Head of caudate nucleus (tissue), 42 donors: ENCODE measurements at regions not wholly inside any gene's neighbourhood (a gene's known extent, or its start where the extent isn't known, plus 50 kb on each side); places are given as distances from the start of the nearest gene placed in this dataset.

Experiments used
- DNase-seq, 42 donors: peaks; one replicate each; pipeline versions ENCODE4 v3.0.0 to v3.0.0-alpha.2; 2020 to 2021; ENCODE audit warnings: mixed read lengths in 7 of 42
- intact Hi-C: fragments of 100-400 bp; cut with DNase I; formaldehyde crosslinking; loops from one replicate; pipeline ENCODE4 v1.15.0; 2022

DNA sequence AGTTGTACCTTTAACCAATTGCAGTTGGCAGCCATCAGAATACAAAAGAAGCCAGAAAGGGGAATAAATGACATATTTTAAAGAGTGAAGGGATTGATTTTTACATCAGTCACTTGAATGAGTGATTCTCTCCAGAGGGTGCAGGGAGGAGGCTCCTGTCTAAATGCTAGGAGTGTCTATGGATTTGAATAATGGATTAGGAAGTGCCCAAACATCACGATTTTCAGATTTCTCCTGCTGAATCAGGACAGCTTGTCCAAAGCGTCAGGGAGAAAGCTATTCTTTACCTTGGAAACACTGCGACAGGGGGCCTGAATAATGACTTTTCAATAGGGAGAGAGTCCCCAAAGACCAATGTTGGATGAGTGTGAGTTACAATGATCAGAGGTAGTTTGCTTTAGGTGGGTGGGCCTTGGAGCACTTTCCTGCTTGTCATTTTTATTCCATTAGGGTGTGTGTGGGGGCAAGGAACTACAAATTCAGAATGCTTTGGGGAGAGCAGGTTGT lies 735.5 kb downstream of the KCNA4 start:
- DNase-seq = no peak
- intact Hi-C loops = no loop called here

DNA sequence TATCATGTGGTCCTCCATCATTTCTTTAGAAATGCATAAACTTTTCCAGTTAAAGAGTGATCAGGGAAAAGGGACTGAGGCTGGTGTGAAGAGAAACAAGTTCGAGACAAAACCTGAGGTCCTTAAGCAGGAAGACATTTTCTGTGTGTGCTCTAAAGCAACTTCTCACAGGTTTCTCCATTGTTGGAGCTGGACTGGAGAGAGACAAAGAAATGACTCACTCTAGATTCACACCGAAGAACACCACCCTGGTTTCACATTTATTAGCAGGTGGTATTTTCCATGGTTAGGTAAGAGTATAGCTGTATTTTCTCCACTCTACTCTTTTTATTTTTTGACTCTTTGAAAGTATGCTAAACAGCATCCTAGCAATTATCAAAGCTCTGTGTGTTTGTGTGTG lies 736.4 kb downstream of the KCNA4 start:
- DNase-seq = no peak
- intact Hi-C loops = no loop called here

DNA sequence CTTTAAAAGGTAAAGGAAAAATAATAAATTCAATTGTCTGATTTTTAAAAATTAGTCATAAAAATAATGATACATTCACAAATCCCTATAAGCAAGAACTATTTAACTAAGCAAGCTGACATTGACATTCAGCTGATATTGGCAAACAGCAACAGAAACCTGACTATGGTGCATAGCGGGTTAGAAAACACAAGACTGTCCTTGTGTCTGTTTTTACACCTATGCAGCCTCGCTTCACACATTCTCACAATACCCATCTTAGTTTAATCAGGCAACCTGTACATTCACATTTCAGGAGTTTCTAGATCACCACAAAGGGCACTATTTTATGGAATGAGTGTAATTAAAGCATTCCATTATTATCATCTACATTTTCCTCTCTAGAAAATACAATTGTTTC lies 737.1 kb downstream of the KCNA4 start:
- no peak for DNase-seq
- intact Hi-C loops = no loop called here

DNA sequence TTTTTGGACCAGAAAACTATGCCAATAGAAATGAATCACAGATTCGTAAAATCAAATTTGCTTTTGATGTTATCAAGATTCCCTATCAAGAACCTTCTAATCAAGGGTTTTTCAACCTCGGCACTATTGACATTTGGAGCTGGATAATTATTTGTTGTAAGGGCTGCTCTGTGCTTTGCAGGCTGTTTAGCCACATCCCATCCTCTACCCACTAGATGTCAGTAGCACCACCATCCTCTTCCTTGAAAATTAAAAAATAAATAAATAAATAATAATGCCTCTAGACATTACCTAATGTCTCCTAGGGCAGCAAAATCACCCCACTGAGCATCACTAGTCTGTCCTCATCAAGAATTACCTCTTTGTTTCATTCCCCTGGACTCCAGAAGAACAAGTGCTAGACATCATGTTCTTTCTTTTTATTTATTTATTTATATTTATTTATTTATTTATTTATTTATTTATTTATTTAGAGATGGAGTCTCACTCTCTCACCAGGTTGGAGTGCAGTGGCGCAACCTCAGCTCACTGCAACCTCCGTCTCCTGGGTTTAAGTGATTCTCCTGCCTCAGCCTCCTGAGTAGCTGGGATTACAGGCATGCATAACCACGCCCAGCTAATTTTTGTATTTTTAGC lies 744.7 kb downstream of the KCNA4 start:
- DNase-seq = no peak
- intact Hi-C loops = no loop called here

DNA sequence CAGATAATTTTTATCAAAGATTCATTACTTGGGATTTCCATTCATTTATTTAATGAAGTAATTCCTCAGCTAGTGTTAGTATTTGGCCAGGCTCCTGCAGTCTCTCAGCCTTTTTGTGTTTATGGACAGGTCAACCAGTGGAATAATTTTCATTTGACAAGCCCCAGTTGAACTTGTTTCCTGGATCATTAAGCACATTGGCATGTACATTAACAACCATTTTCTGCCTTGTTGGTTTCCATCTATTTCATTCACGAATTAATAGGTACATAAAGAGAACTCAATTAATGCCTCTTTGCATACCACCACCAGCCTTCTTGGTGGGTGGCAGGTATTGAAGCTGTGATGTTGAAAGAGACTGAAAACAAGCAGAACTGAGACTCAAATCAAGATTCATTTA lies 745.2 kb downstream of the KCNA4 start:
- DNase-seq = no peak
- intact Hi-C loops = no loop called here

DNA sequence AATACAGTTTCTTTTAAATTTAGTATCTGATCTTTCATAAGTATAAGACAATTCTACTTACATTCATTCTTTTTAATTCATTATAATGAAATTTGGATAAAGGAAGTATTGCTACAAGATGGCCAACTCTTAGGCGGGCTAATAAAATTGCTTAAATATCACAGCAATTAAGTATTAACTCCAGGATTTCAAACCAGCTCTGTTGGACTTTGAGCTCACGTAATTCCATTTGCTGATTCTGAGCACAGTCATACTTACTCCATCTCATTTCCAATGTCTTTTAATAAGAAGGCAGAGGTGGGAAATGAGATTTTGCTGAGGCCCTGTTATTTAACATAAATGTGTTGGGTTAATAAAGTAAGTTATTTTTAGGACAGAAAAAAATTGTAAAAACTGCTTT lies 748.1 kb downstream of the KCNA4 start:
- DNase-seq = no peak
- intact Hi-C loops = no loop called here

DNA sequence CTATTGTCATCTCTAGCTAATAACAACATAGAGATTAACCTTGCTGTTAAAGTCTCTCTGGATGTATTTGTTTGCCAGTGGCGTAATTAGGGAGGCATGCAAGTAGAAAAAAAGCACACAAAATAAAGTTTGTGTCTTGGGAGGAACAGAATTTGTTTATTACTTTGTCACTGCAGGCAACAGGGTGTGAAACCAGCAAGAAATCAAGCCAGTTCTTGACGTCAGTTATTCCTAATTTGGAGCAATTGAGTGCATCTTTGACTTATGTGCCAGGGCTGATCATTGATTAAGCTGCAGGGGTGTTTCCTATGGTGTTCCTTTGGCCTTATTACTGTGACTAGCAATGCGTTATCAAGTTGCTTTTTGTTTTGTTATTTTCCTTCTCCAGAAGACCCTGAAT lies 751.0 kb downstream of the KCNA4 start:
- intact Hi-C loops = no loop called here
- DNase-seq = no peak

DNA sequence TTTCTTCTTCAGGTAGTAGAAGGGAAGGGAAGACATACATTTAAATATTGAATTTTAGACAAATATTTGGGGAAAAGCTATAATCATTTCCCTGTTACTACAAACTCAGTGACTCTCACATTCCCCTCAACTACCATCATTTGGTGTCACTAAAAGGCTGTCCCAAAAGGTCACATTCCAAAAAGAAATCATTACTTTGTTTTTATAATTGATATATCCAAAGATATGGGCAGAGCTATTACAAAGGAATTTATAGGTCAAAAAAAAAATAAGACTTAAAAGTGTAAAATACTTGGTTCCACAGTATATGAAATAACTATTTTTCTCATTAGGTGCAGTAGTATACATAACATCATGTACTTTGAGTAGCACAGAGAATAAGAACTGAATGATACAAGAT lies 751.4 kb downstream of the KCNA4 start:
- no peak for DNase-seq
- intact Hi-C loops = no loop called here

DNA sequence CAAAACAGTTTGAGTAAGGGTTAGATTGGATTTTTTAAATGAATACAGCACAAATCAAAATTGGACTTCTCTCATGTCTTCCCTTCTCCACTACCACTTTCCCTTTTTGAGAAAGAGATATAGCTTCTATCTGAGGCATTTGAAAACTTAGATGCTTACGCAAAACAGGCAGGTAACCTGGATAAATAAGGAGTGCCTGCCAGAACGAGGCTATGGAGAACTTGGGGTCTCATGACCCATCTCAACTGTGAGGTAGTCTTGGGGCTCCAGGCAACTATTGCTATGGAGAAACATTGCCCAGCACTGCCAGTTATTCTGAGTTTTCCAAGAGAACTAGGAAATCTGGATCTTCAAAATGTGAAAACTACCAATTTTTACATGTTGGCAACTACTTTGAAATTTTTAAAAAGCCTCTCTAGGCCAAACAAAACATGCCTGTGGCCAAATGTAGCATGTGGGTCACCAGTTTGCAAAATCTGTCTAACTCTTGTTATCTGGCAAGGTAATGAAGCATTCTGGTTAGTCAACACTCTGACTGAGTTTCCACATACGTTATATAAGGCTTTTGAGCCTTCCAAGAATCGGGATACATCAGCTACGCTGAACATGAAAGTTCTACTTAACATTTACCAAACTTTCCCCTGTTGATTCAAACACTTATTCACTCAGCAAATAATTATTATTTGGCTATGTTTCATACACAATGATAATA lies 752.7 kb downstream of the KCNA4 start:
- intact Hi-C loops = no loop called here
- DNase-seq = no peak

DNA sequence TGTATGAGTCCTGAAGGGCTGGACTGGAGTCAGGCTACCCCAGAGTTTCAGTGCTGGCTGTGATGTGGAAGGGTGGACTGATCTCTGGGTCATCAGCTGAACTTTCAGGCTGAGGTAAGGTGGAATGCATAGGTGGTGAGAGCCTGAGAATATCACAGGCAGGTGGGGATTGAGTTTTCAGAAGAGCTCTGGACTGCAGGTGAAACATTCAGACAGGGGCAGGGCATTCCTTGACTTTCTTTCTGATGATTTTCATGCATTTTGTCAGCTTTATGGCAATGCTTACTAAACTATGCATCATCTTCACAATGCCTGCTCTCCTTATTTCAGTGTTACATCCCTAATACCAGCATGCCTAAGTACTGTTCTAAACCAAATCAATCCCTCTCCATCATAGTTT lies 755.0 kb downstream of the KCNA4 start:
- no peak for DNase-seq
- intact Hi-C loops = no loop called here

DNA sequence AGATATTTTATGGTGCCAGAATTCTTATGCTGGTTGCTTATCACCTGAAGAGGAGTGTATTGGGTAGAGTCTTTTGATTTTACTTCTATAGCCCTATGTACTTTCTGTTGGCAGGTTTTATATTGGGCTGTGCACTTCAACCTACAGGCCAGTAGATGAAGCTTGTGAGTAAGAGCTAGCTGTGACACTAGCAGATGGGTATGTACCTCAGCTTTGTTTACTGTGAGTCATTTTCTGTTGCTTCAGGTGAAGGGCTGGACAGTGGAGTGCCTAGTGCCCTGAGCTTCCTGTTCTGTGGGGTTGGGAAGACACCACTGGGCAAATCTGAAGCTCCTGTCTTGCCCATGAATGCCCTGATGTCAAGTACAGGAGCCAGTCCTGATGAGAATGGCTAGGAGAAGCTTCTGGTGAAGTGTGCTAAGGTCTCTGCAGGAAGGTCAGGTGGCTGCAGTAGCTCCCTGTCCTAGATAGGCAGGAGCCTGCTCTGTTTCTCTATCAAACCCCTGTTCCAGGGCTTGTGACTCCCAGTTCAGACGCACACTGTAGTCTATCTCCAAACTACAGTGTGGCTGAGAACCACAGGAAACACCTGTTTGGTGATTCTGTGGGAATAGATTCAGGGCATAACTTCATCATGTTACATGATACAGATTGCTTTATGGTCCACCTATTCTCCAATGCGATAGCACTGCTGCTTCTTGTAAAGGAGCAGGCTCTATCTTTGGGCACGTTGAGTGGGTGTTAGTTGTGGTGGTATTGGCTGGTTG lies 755.7 kb downstream of the KCNA4 start:
- DNase-seq = no peak
- intact Hi-C loops = no loop called here

DNA sequence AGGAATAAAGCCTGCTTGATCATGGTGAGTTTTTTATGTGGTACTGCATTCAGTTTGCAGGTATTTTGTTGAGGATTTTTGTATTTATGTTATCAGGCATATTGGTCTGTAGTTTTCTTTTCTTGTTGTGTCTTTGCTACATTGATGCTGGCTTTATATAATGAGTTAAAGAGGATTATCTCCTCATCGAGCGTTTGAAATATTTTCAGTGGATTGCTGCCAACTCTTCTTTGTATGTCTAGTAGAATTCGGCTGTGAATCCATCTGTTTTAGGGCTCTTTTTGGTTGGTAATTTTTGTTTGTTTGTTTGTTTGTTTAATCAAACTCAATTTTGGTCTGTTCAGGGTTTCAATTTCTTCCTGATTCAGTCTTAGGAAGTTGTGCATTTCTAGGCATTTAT lies 758.4 kb downstream of the KCNA4 start:
- DNase-seq = no peak
- intact Hi-C loops = no loop called here

DNA sequence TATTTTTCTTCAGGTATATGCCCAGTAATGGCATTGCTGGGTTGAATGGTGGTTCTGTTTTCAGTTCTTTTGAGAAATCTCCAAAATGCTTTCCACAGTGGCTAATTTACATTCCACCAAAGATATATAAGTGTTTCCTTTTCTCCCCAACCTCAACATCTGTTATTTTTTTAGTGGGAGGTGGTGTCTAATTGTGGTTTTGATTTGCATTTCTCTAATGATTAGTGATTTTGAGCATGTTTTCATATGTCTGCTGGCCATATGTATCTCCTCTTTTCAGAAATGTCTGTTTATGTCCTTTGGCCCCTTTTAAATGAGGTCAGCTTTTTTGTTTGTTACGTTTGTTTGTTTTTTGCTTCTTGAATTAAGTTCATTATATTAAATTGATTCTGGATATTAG lies 760.2 kb downstream of the KCNA4 start:
- intact Hi-C loops = no loop called here
- no peak for DNase-seq

DNA sequence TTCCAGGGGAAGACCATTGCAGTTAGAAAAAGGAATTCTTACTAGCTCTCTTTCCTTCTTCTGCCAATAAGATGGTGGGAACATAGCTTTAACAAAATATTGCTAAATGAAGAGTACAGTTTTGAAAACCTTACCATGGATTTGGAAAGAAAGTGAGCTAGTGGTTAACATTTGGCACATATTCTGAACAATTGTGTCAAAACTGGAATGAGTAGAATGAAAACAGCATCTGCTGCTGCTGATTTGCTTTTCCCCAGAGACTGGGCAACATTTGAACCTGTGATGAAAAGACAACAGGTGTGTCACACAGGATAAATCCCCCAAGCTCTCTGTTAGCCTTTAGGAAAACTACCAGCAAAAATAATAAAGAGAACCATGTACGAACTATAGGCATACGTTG lies 761.4 kb downstream of the KCNA4 start:
- no peak for DNase-seq
- intact Hi-C loops = no loop called here

DNA sequence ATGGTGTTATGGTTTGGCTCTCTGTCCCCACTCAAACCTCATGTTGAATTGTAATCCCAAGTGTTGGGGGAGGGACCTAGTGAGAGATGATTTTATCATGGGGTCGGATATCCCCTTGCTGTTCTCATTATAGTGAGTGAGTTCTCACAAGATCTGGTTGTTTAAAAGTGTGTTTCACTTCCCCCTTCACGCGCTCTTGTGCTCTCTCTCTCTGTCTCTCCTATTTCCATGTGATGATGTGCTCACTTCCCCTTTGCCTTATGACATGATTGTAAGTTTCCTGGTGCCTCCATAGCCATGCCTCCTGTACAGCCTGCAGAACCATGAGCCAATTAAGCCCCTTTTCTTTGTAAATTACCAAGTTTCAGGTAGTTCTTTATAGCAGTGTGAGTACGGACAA lies 765.1 kb downstream of the KCNA4 start:
- no peak for DNase-seq

DNA sequence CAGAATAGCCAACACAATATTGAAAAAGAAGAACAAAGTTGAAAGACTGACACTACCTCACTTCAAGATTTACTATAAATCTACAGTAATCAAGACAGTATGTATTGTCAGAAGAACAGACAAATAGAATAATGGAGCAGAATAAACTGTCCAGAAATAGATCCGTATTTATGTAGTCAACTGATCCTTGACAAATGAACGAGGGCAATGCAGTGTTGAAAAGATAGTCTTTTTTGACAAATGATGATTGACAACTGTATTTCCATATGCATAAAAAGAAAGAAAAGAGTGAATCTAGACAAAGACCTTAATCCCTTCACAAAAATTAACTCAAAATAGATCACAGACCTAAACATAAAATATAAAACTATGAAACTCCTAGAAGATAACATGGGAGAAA lies 767.1 kb downstream of the KCNA4 start:
- intact Hi-C loops = no loop called here
- DNase-seq = no peak

More for the DNA sequence above, 765.1 kb downstream of the KCNA4 start:
- intact Hi-C loops = no loop called here

DNA sequence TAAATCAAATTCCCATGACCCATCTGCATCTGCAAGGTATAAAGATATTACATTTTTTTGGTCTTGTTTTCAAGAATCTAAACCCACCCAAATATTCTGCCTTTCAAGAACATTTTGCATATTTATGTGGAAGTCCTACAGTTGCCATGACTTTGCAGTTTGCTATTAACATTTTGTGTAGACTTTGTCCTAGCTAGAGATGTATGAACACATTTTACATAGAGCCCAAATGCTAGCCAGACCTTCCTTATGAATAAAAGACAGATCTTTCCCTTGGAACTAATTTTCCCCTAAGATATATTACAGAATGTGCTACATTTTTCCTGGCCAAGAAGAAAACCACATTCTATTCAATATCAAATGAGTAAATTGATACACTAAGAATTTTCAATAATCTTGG lies 772.5 kb downstream of the KCNA4 start:
- intact Hi-C loops = no loop called here
- DNase-seq = no peak

DNA sequence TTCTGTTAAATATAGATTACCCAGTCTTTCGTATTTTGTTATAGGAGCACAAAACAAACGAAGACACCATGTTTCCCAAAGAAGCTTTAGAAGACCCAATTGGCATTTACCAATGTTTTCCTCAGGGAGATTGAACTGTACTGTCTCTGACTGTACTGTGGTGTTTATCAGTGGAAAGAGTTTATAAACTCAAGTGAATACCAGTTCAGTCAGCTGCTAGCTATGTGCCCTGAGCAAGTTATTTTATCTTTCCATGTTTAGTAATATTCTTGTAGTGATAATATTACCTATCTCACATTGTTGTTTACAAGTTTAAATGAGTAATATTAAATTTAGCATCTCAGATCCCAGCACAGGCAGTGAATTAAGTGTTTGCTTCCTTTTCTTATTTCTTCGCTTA lies 773.2 kb downstream of the KCNA4 start:
- intact Hi-C loops = no loop called here
- DNase-seq = no peak

DNA sequence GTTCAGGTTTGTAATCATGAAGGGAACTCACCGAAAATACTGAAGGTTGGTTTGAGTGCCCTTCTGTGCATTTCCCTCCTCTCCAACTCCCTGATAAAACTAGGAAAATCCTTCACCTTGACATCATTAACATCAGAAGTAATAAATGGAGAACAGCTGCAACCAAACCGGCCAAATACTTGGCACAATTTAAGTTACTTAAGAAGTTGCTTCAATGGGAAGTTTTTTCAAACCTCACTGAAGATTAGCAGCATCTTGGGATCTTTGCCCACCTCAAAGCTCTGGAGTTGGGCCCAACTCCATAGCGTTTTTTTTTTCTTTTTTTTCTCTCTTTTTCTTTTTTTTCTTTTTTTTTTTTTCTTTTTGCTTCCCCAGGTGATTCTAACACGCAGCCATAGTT lies 784.8 kb downstream of the KCNA4 start:
- intact Hi-C loops = no loop called here
- no peak for DNase-seq

DNA sequence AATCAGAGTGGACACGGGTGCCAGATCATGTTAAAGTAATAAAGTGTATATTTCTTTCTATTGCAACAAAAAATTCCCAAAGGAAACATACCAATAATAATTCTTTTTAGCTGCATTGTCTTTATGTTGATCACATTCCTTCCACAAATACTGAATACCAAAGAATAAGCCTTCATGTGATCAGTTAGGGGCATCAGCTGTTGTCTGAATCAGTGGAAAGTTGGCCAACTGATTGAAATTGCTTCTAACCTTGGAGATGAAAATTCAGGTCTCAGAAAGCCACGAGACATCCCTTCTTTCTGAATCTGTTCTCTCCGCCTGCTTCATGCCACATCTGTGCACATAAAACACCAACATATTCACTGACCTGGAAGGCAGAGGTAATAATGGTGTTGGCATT lies 785.2 kb downstream of the KCNA4 start:
- intact Hi-C loops = no loop called here
- DNase-seq = no peak
